IPS-18a (cell line): ENCODE measurements at regions not wholly inside any gene's neighbourhood (a gene's known extent, or its start where the extent isn't known, plus 50 kb on each side); places are given as distances from the start of the nearest gene placed in this dataset.

Experiments used
- H3K27ac ChIP-seq: one replicate; pipeline ENCODE4 v1.5.1; 2013; ENCODE audit warnings: low read length
- H3K27me3 ChIP-seq: one replicate; pipeline ENCODE4 v1.6.1; 2013; ENCODE audit warnings: mild to moderate bottlenecking, low read length; ENCODE audit not compliant: control insufficient read depth, insufficient read depth
- H3K36me3 ChIP-seq: one replicate; pipeline ENCODE4 v1.6.1; 2013; ENCODE audit warnings: low read depth, low read length; ENCODE audit not compliant: control insufficient read depth
- H3K4me1 ChIP-seq: one replicate; pipeline ENCODE4 v1.6.1; 2013; ENCODE audit warnings: low read depth, low read length; ENCODE audit not compliant: control insufficient read depth
- H3K4me3 ChIP-seq: one replicate; pipeline ENCODE4 v1.5.1; 2013; ENCODE audit warnings: low read length
- H3K9ac ChIP-seq: one replicate; pipeline ENCODE4 v1.6.1; 2013; ENCODE audit warnings: mild to moderate bottlenecking, low read length, moderate library complexity
- H3K9me3 ChIP-seq: one replicate; pipeline ENCODE4 v1.6.1; 2013; ENCODE audit warnings: low read depth, low read length; ENCODE audit not compliant: control insufficient read depth

DNA sequence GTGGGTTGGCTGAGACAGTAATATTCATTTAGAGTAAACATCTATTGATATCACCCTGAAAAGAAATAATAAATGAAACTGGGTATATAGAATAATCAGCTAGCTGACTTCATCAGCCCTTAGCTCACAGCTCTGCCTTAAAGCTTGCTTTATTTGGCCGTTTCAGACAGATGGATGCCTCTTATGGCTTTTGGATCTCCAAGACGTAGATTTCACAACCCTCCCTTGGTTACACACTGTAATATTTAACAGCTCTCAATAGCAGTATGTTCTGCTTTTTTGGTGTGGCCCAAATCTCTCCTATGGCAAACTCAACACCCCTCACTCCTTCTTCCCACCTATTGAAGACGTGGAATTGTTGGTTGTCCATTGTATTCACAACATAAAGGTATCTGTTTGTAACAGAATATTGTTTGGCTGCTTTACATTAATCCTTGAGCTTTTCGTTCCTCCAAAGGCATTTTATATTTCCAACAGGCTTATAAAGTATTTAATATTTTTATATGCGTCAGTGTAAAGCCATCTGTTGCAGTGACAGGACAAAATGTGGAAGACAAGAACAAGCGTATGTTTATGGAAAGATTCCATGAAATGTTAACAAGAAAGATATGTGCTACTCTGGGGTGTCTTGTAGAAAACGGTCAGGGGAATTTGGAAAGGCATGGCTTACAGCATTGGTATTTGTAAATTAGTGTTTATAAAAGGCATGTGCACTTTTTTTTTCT lies 837.0 kb upstream of the RBFOX1 start:
- Histone ChIP-seq H3K9ac (no peak overlapping the region), H3K4me1 (no peaks in the 10 kb centered on the region)

DNA sequence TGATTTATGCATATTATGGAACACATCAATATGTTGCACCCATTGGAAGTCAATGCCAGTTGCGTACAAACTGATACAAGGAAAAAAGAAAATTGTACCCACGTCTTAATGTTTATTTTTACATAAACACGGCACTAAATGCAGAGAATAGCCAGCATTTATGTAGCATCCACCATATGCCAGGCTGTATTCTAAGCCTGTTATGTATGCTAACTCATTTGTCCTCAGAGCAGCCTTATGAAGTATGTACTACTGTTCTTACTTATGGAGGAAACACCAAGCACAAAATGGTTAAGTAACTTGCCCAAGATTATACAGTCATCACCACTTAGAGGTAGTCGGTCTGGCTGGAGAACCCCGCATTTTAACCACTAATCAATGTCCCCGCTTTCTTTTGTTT lies 837.9 kb upstream of the RBFOX1 start:
- H3K27me3 ChIP-seq = no peaks in the 10 kb centered on the region
- no peak overlapping the region for H3K27ac ChIP-seq
- no peaks in the 10 kb centered on the region for H3K9me3 ChIP-seq
- H3K36me3 ChIP-seq = no peaks in the 10 kb centered on the region
- H3K9ac ChIP-seq = no peak overlapping the region
- no peaks in the 10 kb centered on the region for H3K4me1 ChIP-seq
- no peak overlapping the region for H3K4me3 ChIP-seq

More for the DNA sequence above, 837.0 kb upstream of the RBFOX1 start:
- no peaks in the 10 kb centered on the region for H3K9me3 ChIP-seq
- H3K36me3 ChIP-seq = no peaks in the 10 kb centered on the region
- H3K27ac ChIP-seq = no peak overlapping the region
- H3K4me3 ChIP-seq = no peak overlapping the region
- H3K27me3 ChIP-seq = no peaks in the 10 kb centered on the region

DNA sequence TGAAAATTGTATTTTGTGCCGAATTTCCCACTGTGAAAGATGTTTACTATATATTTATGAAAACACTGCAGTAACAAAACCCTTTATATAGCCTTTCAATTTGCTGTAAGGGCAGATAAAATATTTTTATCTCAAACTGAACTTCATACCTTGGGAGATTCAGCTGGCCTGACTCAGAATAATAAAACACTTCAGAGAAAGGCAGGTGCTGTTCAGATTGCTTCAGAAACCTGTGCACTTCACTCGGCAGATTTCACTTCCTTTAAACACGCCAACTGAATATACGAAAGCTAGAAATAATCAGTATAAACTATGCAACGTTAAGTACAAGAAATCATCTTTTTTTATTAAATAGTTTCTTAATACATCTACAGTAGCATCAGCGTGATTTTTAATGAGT lies 839.1 kb upstream of the RBFOX1 start:
- no peaks in the 10 kb centered on the region for H3K9me3 ChIP-seq
- H3K36me3 ChIP-seq = no peaks in the 10 kb centered on the region
- no peak overlapping the region for H3K27ac ChIP-seq
- no peaks in the 10 kb centered on the region for H3K4me1 ChIP-seq
- no peak overlapping the region for H3K4me3 ChIP-seq
- H3K27me3 ChIP-seq = no peaks in the 10 kb centered on the region
- no peak overlapping the region for H3K9ac ChIP-seq

DNA sequence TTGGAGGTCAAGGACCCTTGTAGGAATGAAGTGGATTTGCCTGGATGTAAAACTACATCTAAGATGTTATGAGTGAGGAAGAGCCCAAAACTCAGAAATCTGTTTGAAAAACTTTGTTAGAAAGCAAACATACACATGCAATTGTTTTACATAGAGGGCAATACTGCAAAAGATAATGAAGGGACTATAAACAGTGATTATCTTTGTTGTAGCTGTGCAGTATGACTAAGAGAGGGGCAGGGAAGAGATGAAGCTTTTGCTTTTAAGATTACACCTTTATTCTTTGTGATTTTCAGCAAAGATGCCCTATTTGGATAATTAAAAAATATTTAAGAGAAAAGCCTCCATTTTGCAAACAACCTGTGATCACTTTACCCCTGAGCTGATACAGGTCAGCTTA lies 839.9 kb upstream of the RBFOX1 start:
- Histone ChIP-seq H3K27ac (no peak overlapping the region), H3K4me1 (no peaks in the 10 kb centered on the region), H3K4me3 (no peak overlapping the region), H3K36me3 (no peaks in the 10 kb centered on the region), H3K9me3 (no peaks in the 10 kb centered on the region), H3K9ac (no peak overlapping the region), H3K27me3 (no peaks in the 10 kb centered on the region)

DNA sequence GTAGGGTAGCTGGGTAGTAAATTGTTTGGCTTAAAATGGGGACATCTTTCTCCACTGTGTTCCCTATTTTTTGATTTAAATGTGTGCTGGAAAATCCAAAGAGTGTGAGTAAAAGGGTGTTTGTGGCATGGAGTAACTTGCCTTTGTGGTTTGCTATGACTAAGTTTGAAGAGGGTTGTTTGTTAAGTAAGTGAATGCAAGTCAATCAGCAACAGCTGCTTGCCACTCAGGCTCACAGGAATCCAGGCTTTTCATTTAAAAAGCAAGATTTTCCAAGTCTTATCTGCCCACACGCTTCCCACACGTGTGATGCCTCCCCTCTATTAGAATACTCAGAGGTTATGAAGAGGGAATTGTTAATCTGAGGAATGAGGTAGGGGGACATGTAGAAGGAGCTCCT lies 847.7 kb upstream of the RBFOX1 start:
- H3K4me1 ChIP-seq = peaks cover 4% of the 10 kb centered on the region
- peaks cover 21% of the 10 kb centered on the region for H3K27me3 ChIP-seq
- H3K9ac ChIP-seq = no peak overlapping the region
- no peak overlapping the region for H3K4me3 ChIP-seq
- H3K36me3 ChIP-seq = no peaks in the 10 kb centered on the region
- H3K9me3 ChIP-seq = no peaks in the 10 kb centered on the region
- no peak overlapping the region for H3K27ac ChIP-seq

DNA sequence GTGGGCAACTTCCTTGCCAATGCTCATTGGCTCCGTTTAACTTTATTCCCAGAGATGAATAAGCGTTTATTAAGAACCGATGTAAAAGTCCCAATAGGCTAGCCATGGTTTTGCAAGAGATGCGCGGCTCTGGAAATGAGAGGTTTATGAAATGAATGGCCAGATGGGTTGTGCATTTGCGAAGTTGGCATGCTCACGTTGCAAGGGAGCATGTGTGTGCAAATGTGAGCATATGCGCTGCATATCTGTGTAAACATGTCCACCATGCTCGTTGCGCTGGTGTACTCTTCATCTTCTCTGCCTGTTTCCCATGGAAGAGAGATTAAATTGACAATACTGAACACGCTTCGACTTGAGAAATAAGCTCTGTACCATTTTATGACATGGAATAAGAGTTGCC lies 848.6 kb upstream of the RBFOX1 start:
- H3K27ac ChIP-seq = no peak overlapping the region
- peaks cover 21% of the 10 kb centered on the region for H3K27me3 ChIP-seq
- no peaks in the 10 kb centered on the region for H3K9me3 ChIP-seq
- H3K9ac ChIP-seq = no peak overlapping the region
- H3K4me3 ChIP-seq = peak overlapping the region; percentile 69
- H3K4me1 ChIP-seq = peaks cover 4% of the 10 kb centered on the region
- H3K36me3 ChIP-seq = no peaks in the 10 kb centered on the region

DNA sequence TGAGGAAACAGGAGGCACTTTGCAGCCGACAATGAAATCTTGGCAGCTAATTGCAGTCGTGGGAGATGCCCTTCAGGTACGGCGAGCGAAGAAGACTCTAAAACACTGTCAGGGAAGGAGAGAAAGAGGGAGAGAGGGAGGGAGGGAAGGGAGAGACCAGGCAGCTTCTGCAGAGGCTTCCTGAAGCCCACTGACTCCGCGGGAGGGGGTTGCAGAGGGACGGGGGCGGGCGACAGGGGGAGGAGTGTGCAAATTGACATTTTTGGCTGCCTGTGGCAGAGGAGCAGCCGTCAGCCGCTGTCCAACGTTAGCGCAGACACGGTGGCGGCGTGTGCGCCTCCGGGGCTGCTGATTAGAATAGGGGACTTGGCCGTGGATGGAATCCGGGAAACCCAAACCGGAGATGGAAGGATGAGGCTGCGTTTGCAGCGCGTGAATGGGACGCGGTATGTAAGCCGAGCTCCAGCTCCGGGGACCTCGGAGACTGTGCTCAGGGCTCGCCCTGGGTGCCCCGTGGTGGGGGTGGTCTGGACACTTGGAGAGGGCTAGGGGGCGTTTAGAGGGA lies 849.1 kb upstream of the RBFOX1 start:
- Histone ChIP-seq H3K4me1 (peaks cover 4% of the 10 kb centered on the region), H3K27me3 (peaks cover 21% of the 10 kb centered on the region), H3K36me3 (no peaks in the 10 kb centered on the region), H3K9me3 (no peaks in the 10 kb centered on the region), H3K9ac (no peak overlapping the region), H3K27ac (no peak overlapping the region), H3K4me3 (peak overlapping the region; percentile 69)

DNA sequence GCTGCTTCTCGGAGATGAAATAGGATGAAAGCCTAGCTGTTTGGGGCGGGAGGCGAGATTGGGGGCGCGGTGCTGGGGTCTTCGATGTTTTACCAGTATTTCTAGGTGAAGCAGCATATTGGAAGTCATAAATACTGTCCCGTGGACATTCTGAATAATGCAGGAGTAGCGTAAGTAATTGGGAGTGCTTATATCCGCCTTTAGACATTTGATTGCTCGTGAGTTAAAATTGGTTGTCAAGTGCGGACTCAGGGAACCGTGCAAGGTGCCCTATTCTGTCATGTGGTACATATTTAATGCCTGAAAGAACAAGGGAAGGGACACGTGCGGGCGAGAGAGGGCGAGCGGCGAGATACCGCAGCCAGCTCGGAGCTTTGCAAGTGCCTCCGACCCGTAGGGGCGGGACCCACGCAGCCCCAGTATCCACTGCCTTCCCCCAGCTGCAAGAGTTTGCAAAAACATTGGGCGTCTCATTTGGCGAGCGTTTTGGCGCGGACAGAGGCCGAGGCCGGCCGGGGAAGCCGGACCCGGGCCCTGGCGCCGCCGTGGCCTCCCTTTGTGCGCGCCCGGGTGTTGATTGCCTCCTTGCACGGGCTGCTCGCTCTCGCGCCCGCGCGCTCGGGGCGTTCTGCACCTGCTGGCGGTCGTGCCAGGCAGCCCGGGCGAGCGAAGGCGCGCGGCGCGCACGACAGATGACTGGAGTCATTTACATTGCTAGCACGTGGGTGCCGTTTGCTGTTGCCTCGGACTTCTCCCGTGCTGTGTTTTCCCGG lies 849.8 kb upstream of the RBFOX1 start:
- H3K27ac ChIP-seq = no peak overlapping the region
- peaks cover 21% of the 10 kb centered on the region for H3K27me3 ChIP-seq
- no peak overlapping the region for H3K9ac ChIP-seq
- H3K4me1 ChIP-seq = peaks cover 4% of the 10 kb centered on the region
- peak overlapping the region; percentile 69 for H3K4me3 ChIP-seq
- no peaks in the 10 kb centered on the region for H3K36me3 ChIP-seq
- H3K9me3 ChIP-seq = no peaks in the 10 kb centered on the region

DNA sequence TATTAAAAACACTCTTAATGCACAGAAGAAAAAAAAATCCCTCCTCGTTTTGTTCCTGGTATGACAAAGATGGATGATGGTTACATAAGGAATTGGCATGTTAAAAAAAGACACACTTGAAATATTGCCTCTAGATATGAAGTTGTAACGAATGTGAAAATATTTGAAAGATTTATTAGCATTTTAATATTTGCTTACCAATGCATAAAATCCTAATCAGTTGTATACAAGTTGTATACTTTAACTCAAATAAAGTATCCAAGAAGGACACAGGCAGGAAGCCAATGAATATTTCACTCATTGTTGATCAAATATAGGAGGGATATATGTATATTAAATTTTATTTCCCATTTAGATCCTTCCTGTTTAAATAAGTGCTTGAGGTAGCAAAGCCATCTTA lies 850.8 kb upstream of the RBFOX1 start:
- Histone ChIP-seq H3K4me1 (peaks cover 4% of the 10 kb centered on the region), H3K36me3 (no peaks in the 10 kb centered on the region), H3K27ac (no peak overlapping the region), H3K4me3 (no peak overlapping the region), H3K9ac (no peak overlapping the region), H3K9me3 (no peaks in the 10 kb centered on the region), H3K27me3 (peaks cover 21% of the 10 kb centered on the region)

DNA sequence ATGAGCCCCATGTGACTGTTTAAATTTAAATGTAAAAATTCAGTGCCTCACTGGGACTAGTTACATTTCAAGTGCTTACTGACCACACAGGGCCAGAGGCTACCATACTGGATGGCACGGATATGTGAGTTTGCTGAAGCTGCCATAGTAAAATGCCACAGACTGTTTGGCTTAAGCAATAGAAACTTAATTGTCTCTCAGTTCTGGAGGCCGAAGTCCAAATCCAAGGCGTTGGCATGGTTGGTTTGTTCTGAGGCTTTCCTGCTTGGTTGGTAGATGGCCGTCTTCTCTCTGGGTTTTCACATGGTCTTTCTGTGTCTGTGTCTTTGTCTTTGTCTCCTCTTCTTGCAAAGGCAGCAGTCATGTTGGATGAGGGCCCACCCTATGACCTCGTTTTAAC lies 878.9 kb upstream of the RBFOX1 start:
- H3K9ac ChIP-seq = no peak overlapping the region

DNA sequence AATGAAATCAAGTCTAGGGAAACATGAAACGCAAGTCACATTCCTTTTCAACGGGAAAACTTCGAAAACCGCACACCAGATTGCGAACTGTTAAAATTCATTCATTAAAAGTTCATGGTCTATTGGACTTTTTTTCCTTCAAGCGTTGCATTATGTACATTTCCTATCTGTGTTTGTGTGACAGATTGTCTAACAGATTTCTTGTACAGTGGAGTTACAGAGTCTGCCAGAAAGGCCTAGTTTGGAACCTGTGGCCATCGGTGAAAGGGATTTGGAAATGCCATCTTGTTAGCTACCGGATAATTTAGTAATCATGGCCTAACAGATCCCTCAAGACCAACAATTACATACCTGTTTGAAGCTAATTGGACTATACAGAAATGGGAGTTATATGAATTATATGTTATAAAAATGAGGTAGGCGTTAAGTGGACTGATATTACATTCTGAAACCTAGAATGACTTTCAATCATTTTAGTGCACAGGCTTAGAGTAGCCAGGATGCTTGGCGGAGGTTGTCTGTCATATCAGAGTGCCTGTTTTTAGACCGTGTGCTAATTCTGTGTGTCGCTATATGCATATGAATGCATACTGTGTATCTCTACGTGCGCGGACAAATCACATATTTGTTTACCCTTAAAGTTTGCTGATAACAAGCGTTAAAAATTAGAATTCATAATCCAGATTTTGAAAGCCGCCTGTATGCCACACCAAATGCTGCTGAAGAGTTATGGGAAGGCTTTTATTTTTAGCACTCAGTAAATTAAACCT lies 885.4 kb upstream of the RBFOX1 start:
- H3K4me3 ChIP-seq = no peak overlapping the region
- no peaks in the 10 kb centered on the region for H3K9me3 ChIP-seq
- no peaks in the 10 kb centered on the region for H3K36me3 ChIP-seq
- H3K9ac ChIP-seq = no peak overlapping the region
- H3K27me3 ChIP-seq = no peaks in the 10 kb centered on the region
- no peak overlapping the region for H3K27ac ChIP-seq
- no peaks in the 10 kb centered on the region for H3K4me1 ChIP-seq

More for the DNA sequence above, 878.9 kb upstream of the RBFOX1 start:
- Histone ChIP-seq H3K27me3 (no peaks in the 10 kb centered on the region), H3K4me3 (no peak overlapping the region), H3K36me3 (no peaks in the 10 kb centered on the region), H3K9me3 (no peaks in the 10 kb centered on the region), H3K27ac (no peak overlapping the region), H3K4me1 (no peaks in the 10 kb centered on the region)
